Calu3 (cell line): ENCODE measurements at regions not wholly inside any gene's neighbourhood (a gene's known extent, or its start where the extent isn't known, plus 50 kb on each side); places are given as distances from the start of the nearest gene placed in this dataset.

ENCODE experiments used
- BruUV-seq: library from RNA; stranded (reverse); fragments of 400-500 nt; replicated peaks from 2 replicates; lab custom pipeline; 2021; lab: Mats Ljungman, UMichigan
- CTCF ChIA-PET: fragments of 300-600 bp; sonication (Branson Sonifier 250); formaldehyde crosslinking; loops from one replicate; lab custom pipeline; 2022; ENCODE audit warnings: antibody characterized with exemption; lab: Charles Lee
- DNase-seq: peaks from one replicate; pipeline ENCODE4 v3.0.0; 2022
- H3K27ac Mint-ChIP-seq: one replicate; pipeline ENCODE4 v1.8.0; 2022; ENCODE audit warnings: mixed read lengths; ENCODE audit not compliant: unreplicated experiment
- H3K27me3 Mint-ChIP-seq: one replicate; pipeline ENCODE4 v1.8.0; 2022; ENCODE audit warnings: mixed read lengths; ENCODE audit not compliant: unreplicated experiment
- H3K36me3 Mint-ChIP-seq: one replicate; pipeline ENCODE4 v1.8.0; 2022; ENCODE audit warnings: mild to moderate bottlenecking, moderate library complexity, mixed read lengths; ENCODE audit not compliant: insufficient read depth, unreplicated experiment
- H3K4me1 Mint-ChIP-seq: one replicate; pipeline ENCODE4 v1.8.0; 2022; ENCODE audit warnings: mild to moderate bottlenecking, low read depth, mixed read lengths; ENCODE audit not compliant: unreplicated experiment
- H3K4me3 Mint-ChIP-seq: one replicate; pipeline ENCODE4 v1.8.0; 2022; ENCODE audit warnings: mild to moderate bottlenecking, low read depth, moderate library complexity, mixed read lengths; ENCODE audit not compliant: unreplicated experiment
- H3K9me3 Mint-ChIP-seq: one replicate; pipeline ENCODE4 v1.8.0; 2022; ENCODE audit warnings: low read depth, mixed read lengths; ENCODE audit not compliant: unreplicated experiment
- intact Hi-C: fragments of 100-400 bp; cut with micrococcal nuclease; formaldehyde crosslinking; loops from one replicate; pipeline ENCODE4 v1.10.0; 2022; ENCODE audit not compliant: unreplicated experiment
- TF ChIP-seq, protein P1 (sequence below): fragments of 200-600 bp; IDR thresholded peaks from one replicate; pipeline ENCODE4 v1.8.0; 2022; ENCODE audit warnings: antibody characterized with exemption; ENCODE audit not compliant: unreplicated experiment

DNA sequence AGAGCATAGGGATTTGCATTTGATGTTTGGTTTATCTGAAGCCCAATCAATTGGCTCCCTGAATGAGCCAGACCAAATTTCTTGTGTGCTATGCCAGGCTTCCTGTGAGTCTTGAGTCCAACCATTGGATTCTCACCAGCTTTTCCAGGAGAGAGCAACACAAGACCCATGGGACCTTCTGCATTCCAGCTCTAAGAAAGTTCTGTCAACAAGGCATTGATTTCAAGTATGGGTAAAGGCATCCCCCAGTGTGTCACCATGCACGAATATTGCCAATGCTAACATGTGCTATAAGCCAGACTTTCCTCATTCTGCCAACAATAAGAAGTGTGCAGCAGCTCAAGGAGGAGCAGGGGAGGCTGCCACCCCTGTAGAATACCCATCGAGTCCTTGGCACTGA lies 266.6 kb downstream of the ETAA1 start:
- no peak overlapping the region for H3K27ac Mint-ChIP-seq
- no peaks in the 10 kb centered on the region for H3K36me3 Mint-ChIP-seq
- CTCF ChIA-PET = no interaction called here
- peaks cover 9% of the 10 kb centered on the region for H3K9me3 Mint-ChIP-seq
- no peaks in the 10 kb centered on the region for H3K4me1 Mint-ChIP-seq
- no TSS peak for BruUV-seq
- intact Hi-C loops = no loop called here
- TF ChIP-seq, protein P1, sequence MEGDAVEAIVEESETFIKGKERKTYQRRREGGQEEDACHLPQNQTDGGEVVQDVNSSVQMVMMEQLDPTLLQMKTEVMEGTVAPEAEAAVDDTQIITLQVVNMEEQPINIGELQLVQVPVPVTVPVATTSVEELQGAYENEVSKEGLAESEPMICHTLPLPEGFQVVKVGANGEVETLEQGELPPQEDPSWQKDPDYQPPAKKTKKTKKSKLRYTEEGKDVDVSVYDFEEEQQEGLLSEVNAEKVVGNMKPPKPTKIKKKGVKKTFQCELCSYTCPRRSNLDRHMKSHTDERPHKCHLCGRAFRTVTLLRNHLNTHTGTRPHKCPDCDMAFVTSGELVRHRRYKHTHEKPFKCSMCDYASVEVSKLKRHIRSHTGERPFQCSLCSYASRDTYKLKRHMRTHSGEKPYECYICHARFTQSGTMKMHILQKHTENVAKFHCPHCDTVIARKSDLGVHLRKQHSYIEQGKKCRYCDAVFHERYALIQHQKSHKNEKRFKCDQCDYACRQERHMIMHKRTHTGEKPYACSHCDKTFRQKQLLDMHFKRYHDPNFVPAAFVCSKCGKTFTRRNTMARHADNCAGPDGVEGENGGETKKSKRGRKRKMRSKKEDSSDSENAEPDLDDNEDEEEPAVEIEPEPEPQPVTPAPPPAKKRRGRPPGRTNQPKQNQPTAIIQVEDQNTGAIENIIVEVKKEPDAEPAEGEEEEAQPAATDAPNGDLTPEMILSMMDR = no peak
- DNase-seq = no peak
- H3K4me3 Mint-ChIP-seq = no peak overlapping the region
- no peaks in the 10 kb centered on the region for H3K27me3 Mint-ChIP-seq

DNA sequence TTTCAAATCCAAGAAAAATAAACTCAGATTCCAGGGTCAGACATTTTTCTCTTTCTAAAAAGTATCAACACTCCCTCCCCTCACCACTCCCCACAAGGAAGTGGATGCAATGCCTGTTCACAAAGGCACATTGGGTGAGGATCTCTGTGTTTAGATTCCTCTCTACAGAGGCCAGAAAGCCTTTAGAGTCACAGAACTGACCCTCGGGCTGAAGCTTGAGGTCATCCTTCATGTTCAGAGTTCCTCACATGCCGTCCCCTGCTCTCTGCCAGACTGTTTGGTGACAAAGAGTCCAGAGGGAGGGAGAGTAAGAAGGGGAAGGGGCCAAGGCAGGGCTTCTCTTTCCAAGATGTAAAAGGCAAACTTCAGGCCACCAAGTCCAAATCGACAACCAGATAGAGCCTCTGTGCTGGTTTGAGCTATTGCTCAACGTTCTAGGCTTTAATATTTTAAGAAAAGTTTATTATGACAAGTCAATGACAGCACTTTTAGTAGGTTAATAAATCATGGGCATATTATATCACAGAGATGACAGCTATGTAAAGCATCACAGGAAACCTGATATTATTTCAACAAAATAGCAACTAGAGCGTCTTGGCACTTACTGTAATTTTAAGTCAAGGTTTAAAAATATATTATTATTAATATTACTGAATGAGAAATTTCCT lies 269.4 kb downstream of the ETAA1 start:
- no TSS peak for BruUV-seq
- CTCF ChIA-PET = no interaction called here
- Mint-ChIP-seq H3K4me3 (no peak overlapping the region), H3K36me3 (no peaks in the 10 kb centered on the region), H3K9me3 (peaks cover 3% of the 10 kb centered on the region), H3K4me1 (no peaks in the 10 kb centered on the region), H3K27ac (no peak overlapping the region), H3K27me3 (no peaks in the 10 kb centered on the region)
- intact Hi-C loops = no loop called here
- no peak for DNase-seq
- TF ChIP-seq, protein P1 = no peak

DNA sequence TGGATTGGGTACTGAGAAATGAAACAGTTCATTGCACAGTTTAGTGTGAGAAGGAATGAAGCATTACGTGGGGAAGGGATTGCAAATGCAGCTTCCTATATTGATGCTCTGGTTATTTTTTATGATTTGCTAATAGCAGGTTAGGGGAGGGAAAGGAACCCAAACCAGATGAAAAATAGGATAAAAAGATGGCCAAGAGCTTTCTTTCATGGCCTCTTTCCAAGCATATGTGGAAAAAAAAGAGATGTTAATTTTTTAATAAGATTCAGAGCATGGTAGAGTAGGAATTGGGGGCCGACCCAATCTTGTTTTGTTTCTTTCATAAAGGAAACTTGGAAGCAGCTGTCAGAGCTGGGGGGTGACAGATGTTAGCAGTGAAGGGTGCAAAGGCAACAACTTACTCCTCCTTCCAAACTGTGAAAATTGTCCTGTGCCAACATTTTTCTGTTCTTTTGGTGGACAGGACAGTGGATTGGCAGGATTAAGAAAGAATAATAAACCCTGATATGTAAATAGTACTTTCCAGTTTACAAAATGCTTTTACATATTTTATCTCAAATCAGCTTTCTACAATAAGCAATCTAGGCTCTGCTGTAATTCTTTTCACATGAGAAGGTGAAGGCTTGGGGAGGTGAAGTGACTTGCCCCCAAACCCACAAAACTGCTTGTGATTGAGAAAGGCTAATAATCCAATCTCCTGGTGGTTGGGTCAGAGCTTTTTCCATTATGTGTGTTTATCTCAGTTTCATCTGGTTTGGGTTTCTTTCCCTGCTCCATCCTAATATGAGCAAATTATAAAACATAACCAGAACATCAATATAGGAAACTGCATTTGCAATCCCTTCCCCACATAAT lies 270.1 kb downstream of the ETAA1 start:
- Mint-ChIP-seq H3K36me3 (no peaks in the 10 kb centered on the region), H3K4me3 (no peak overlapping the region), H3K4me1 (no peaks in the 10 kb centered on the region), H3K27me3 (no peaks in the 10 kb centered on the region), H3K9me3 (peaks cover 3% of the 10 kb centered on the region), H3K27ac (no peak overlapping the region)
- CTCF ChIA-PET = no interaction called here
- no peak for DNase-seq
- TF ChIP-seq, protein P1 = no peak
- intact Hi-C loops = no loop called here
- BruUV-seq = no TSS peak

DNA sequence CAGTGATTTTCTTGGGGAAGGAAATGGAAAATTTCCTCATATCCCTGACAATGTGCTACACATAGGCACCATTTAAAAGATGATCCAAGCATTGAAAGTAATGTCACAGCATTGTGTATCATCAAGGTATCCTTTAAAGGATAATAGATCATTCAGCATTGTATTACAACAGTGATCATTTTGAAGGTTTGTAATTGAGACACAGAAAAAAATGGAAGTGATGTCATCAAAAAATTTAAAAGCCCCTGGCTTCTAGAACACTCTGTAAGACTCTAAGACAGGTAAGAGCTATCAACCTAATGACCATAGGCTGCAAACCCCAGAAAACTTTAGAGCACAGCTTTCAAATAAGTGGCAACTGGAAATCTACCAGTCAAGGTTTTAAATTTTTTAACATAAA lies 271.4 kb downstream of the ETAA1 start:
- no peaks in the 10 kb centered on the region for H3K27me3 Mint-ChIP-seq
- no TSS peak for BruUV-seq
- CTCF ChIA-PET = no interaction called here
- no peaks in the 10 kb centered on the region for H3K4me1 Mint-ChIP-seq
- H3K27ac Mint-ChIP-seq = no peak overlapping the region
- no peak for DNase-seq
- no peaks in the 10 kb centered on the region for H3K36me3 Mint-ChIP-seq
- TF ChIP-seq, protein P1 = no peak
- peaks cover 3% of the 10 kb centered on the region for H3K9me3 Mint-ChIP-seq
- no peak overlapping the region for H3K4me3 Mint-ChIP-seq
- intact Hi-C loops = no loop called here
